ENCODE measurements at regions not wholly inside any gene's neighbourhood (a gene's known extent, or its start where the extent isn't known, plus 50 kb on each side); places are given as distances from the start of the nearest gene placed in this dataset.

DNA sequence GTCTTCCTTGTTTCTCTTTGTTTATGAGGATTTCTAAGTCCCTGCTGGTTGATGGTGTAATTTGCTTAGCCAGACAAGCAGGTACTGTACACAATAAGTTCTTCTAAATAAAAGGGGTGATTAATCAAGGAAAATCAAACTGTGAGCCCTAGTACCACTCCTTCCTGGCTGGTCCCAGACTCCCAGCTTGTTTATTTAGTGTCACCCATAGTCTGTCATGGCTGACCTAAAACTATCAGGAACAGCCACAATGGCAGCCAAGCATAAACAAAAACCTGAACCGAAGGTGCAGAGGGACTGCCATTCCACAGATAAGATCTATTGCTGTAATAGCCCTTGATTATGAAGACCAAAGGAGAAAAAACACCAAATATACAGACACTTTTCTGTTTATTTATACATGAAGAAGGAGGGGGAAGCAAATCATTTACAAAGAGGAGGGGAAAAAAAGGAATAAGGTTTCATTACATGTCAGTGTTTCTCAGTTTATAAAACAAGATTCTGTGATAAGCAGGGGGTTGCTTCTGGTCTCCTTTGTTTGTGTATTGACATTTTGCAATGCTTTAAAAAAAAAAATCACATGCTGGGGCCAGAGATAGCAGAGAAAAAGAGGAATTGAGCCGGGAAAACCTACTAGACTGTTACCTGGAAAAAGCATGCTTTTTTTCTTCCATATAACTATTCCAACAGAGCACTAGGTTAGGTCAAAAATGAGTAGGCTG, 182.4 kb upstream of the DPH6 start (continued):
- TF ChIP-seq, protein P1, sequence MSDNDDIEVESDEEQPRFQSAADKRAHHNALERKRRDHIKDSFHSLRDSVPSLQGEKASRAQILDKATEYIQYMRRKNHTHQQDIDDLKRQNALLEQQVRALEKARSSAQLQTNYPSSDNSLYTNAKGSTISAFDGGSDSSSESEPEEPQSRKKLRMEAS (IDR thresholded peaks at IDR 0.05): no peak
- TF ChIP-seq, protein P2, sequence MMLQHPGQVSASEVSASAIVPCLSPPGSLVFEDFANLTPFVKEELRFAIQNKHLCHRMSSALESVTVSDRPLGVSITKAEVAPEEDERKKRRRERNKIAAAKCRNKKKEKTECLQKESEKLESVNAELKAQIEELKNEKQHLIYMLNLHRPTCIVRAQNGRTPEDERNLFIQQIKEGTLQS (IDR thresholded peaks at IDR 0.05): no peak

DNA sequence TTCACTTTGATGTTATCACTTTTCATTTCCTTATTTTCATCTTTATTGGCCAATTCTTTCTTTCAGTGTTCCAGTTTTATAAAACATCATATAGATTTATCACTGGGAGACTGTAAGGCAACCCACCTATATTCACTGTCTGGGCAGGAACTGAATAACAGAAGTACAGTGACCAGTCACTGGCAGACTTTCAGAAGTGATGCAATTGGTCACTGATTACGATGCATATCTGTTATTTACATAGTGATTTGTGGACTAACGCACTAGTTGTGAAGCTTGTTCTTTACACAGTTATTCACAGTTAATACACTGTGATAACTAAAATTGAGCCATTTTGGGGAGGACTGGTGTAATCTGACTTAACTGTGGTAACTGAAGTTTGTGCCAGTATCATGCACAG, 190.2 kb upstream of the DPH6 start:
- Histone ChIP-seq H3K9ac (ENCODE audit: low read length) (no peak overlapping the region), H3K36me3 (ENCODE audit: control insufficient read depth in 1 of 2, insufficient read depth in 2 of 2, low read length in 2 of 2) (no peaks in the 10 kb centered on the region), H3K4me2 (ENCODE audit: low read length) (no peak overlapping the region), H3K79me2 (ENCODE audit: insufficient read depth, low read length) (no peaks in the 10 kb centered on the region), H3K4me1 (ENCODE audit: control insufficient read depth in 1 of 2, insufficient read depth in 2 of 2, low read length in 2 of 2) (peaks cover 16 to 20% of the 10 kb centered on the region in 2 experiments), H3K4me3 (replicated peaks in 1 of 2; ENCODE audit: low read depth in 1 of 2, low read length in 2 of 2) (no peak overlapping the region), H2AFZ (ENCODE audit: low read depth, low read length, poor library complexity, severe bottlenecking) (no peak overlapping the region), H3K27ac (ENCODE audit: low read depth, low read length) (no peak overlapping the region), H3K9me2 (ENCODE audit: insufficient read depth) (no peaks in the 10 kb centered on the region), H3K9me3 (ENCODE audit: control insufficient read depth in 1 of 2, insufficient read depth in 1 of 2, low read depth in 1 of 2, low read length in 2 of 2) (no peaks in the 10 kb centered on the region), H3K27me3 (ENCODE audit: insufficient read depth, low read length) (no peaks in the 10 kb centered on the region), H4K20me1 (ENCODE audit: insufficient read depth) (no peaks in the 10 kb centered on the region)
- ChIA-PET RAD21 (ENCODE audit: low non-redundant PET in 1 of 2, low total read pairs in 2 of 2, uncharacterized antibody in 2 of 2, unreplicated experiment in 2 of 2) (no interaction called here), CTCF (no interaction called here), POLR2A (no interaction called here)
- BruUV-seq (replicated peaks): no TSS peak
- no peak for ATAC-seq
- TF ChIP-seq SRF (IDR thresholded peaks at IDR 0.05; ENCODE audit: low read depth): no peak
- no peak for TF ChIP-seq EZH2phosphoT487 (IDR thresholded peaks at IDR 0.05; ENCODE audit: borderline replicate concordance)
- TF ChIP-seq POLR2AphosphoS5 (IDR thresholded peaks at IDR 0.05; ENCODE audit: low read depth, low read length): no peak
- no peak for TF ChIP-seq POLR2A (IDR thresholded peaks at IDR 0.05; ENCODE audit: borderline replicate concordance, extremely low read depth, insufficient read depth, insufficient read length)
- TF ChIP-seq CEBPB (IDR thresholded peaks at IDR 0.05; ENCODE audit: low read depth): no peak
- no peak for TF ChIP-seq SIN3A (IDR thresholded peaks at IDR 0.05; ENCODE audit: low read depth)
- TF ChIP-seq CBX3 (IDR thresholded peaks at IDR 0.05; ENCODE audit: low read depth): no peak
- TF ChIP-seq JUND (IDR thresholded peaks at IDR 0.05): no peak
- no peak for TF ChIP-seq EZH2 (IDR thresholded peaks at IDR 0.05)
- TF ChIP-seq EGR1 (IDR thresholded peaks at IDR 0.05; ENCODE audit: low read depth): no peak
- no peak for TF ChIP-seq YY1 (IDR thresholded peaks at IDR 0.05; ENCODE audit: extremely low read depth, insufficient replicate concordance, low read depth, low read length)
- TF ChIP-seq, protein P1 (IDR thresholded peaks at IDR 0.05): no peak
- TF ChIP-seq, protein P2 (IDR thresholded peaks at IDR 0.05): no peak
- intact Hi-C loops (cut with micrococcal nuclease): no loop called here
- DNase-seq (ENCODE audit: low read depth, low spot score): no peak

Measured in HCT116 (cell line).